WTC11 (cell line): ENCODE measurements at regions not wholly inside any gene's neighbourhood (a gene's known extent, or its start where the extent isn't known, plus 50 kb on each side); places are given as distances from the start of the nearest gene placed in this dataset.

Experiments used
- ATAC-seq: fragments of 200-7000 bp; cut with Tn5 transposase; 2 replicates; pipeline ENCODE4 v1.10.0; 2021; ENCODE audit warnings: mild to moderate bottlenecking, moderate library complexity
- CTCF ChIA-PET: fragments of 300-600 bp; sonication (Branson Sonifier 250); formaldehyde crosslinking; loops from one replicate; lab custom pipeline; 2021; ENCODE audit warnings: antibody characterized with exemption; lab: Charles Lee
- POLR2A ChIA-PET: fragments of 350-600 bp; sonication (Branson Sonifier 250); formaldehyde crosslinking; loops from one replicate; lab custom pipeline; 2021; ENCODE audit warnings: antibody characterized with exemption; lab: Charles Lee
- DNase-seq: peaks from one replicate; pipeline ENCODE4 v3.0.0; 2021; ENCODE audit warnings: low spot score
- H3K27ac Mint-ChIP-seq: 2 replicates; pipeline ENCODE4 v1.8.0; 2021; ENCODE audit warnings: mixed read lengths
- H3K27me3 Mint-ChIP-seq: 2 replicates; pipeline ENCODE4 v1.8.0; 2021; ENCODE audit warnings: low read depth, mild to moderate bottlenecking, moderate library complexity, mixed read lengths
- H3K36me3 Mint-ChIP-seq: 2 replicates; pipeline ENCODE4 v1.8.0; 2021; ENCODE audit warnings: mixed read lengths
- H3K4me1 Mint-ChIP-seq: 2 replicates; pipeline ENCODE4 v1.8.0; 2022; ENCODE audit warnings: mixed read lengths
- H3K4me3 Mint-ChIP-seq: 2 replicates; pipeline ENCODE4 v1.8.0; 2021; ENCODE audit warnings: mild to moderate bottlenecking, moderate library complexity, mixed read lengths
- H3K9me3 Mint-ChIP-seq: 2 replicates; pipeline ENCODE4 v1.8.0; 2021; ENCODE audit warnings: mixed read lengths
- CBFB ChIP-seq: sonication (generic); formaldehyde crosslinking; IDR thresholded peaks from 2 replicates; pipeline ENCODE4 v1.8.1; 2022; ENCODE audit warnings: mild to moderate bottlenecking, low read depth, missing genetic modification reagents
- CREB1 ChIP-seq: sonication (generic); formaldehyde crosslinking; IDR thresholded peaks from 2 replicates; pipeline ENCODE4 v1.8.0; 2023; ENCODE audit warnings: mild to moderate bottlenecking, missing genetic modification reagents
- CREM ChIP-seq: sonication (generic); formaldehyde crosslinking; IDR thresholded peaks from 2 replicates; pipeline ENCODE4 v1.8.1; 2022; ENCODE audit warnings: mild to moderate bottlenecking, missing genetic modification reagents, moderate library complexity
- E2F5 ChIP-seq: sonication (generic); formaldehyde crosslinking; IDR thresholded peaks from 2 replicates; pipeline ENCODE4 v1.8.1; 2022; ENCODE audit warnings: mild to moderate bottlenecking, moderate library complexity, missing genetic modification reagents
- ELF4 ChIP-seq: sonication (generic); formaldehyde crosslinking; IDR thresholded peaks from 2 replicates; pipeline ENCODE4 v1.8.1; 2022; ENCODE audit warnings: low read depth, mild to moderate bottlenecking, moderate library complexity, missing genetic modification reagents
- ETV6 ChIP-seq: sonication (generic); formaldehyde crosslinking; IDR thresholded peaks from 2 replicates; pipeline ENCODE4 v1.8.1; 2022; ENCODE audit warnings: mild to moderate bottlenecking, missing genetic modification reagents
- FOXJ3 ChIP-seq: sonication (generic); formaldehyde crosslinking; IDR thresholded peaks from 2 replicates; pipeline ENCODE4 v1.9.0; 2021; ENCODE audit warnings: missing genetic modification reagents, mild to moderate bottlenecking, borderline replicate concordance
- NR2C2 ChIP-seq: sonication (generic); formaldehyde crosslinking; IDR thresholded peaks from 2 replicates; pipeline ENCODE4 v1.8.0; 2022; ENCODE audit warnings: mild to moderate bottlenecking, missing genetic modification reagents
- NR3C1 ChIP-seq: sonication (generic); formaldehyde crosslinking; conservative IDR thresholded peaks from 2 replicates; pipeline ENCODE4 v1.8.1; 2023; ENCODE audit warnings: low read depth, mild to moderate bottlenecking, missing genetic modification reagents
- SOX15 ChIP-seq: fragments of 250-450 bp; sonication (Bioruptor Pico); IDR thresholded peaks from 2 replicates; pipeline ENCODE4 v1.9.0; 2021; ENCODE audit warnings: mild to moderate bottlenecking
- SP1 ChIP-seq: sonication (generic); formaldehyde crosslinking; conservative IDR thresholded peaks from 2 replicates; pipeline ENCODE4 v1.8.1; 2022; ENCODE audit warnings: missing genetic modification reagents
- TEAD1 ChIP-seq: sonication (generic); formaldehyde crosslinking; IDR thresholded peaks from 2 replicates; pipeline ENCODE4 v1.8.0; 2022; ENCODE audit warnings: mild to moderate bottlenecking, missing genetic modification reagents
- USF2 ChIP-seq: sonication (generic); formaldehyde crosslinking; IDR thresholded peaks from 2 replicates; pipeline ENCODE4 v1.8.1; 2023; ENCODE audit warnings: mild to moderate bottlenecking, missing genetic modification reagents, moderate library complexity
- ZBTB21 ChIP-seq: sonication (generic); formaldehyde crosslinking; IDR thresholded peaks from 2 replicates; pipeline ENCODE4 v1.8.1; 2023; ENCODE audit warnings: mild to moderate bottlenecking, missing genetic modification reagents, borderline replicate concordance
- ZNF121 ChIP-seq: sonication (generic); formaldehyde crosslinking; IDR thresholded peaks from 2 replicates; pipeline ENCODE4 v1.8.0; 2023; ENCODE audit warnings: missing genetic modification reagents
- ZNF219 ChIP-seq: sonication (generic); formaldehyde crosslinking; IDR thresholded peaks from 2 replicates; pipeline ENCODE4 v1.8.0; 2023; ENCODE audit warnings: missing genetic modification reagents, mild to moderate bottlenecking, borderline replicate concordance
- ZNF317 ChIP-seq: sonication (generic); formaldehyde crosslinking; IDR thresholded peaks from 2 replicates; pipeline ENCODE4 v1.8.1; 2023; ENCODE audit warnings: low read depth, mild to moderate bottlenecking, moderate library complexity, missing genetic modification reagents, borderline replicate concordance
- ZNF416 ChIP-seq: fragments of 250-450 bp; sonication (Bioruptor Pico); IDR thresholded peaks from 2 replicates; pipeline ENCODE4 v1.9.0; 2021; ENCODE audit warnings: mild to moderate bottlenecking, inconsistent platforms
- ZNF423 ChIP-seq: fragments of 250-450 bp; sonication (Bioruptor Pico); IDR thresholded peaks from 2 replicates; pipeline ENCODE4 v2.1.2; 2022; ENCODE audit warnings: mild to moderate bottlenecking, moderate library complexity
- ZNF425 ChIP-seq: fragments of 250-450 bp; sonication (Bioruptor Pico); conservative IDR thresholded peaks from 2 replicates; pipeline ENCODE4 v1.9.0; 2021; ENCODE audit warnings: mild to moderate bottlenecking
- TF ChIP-seq, protein P1 (sequence below): fragments of 250-450 bp; sonication (Bioruptor Pico); IDR thresholded peaks from 2 replicates; pipeline ENCODE4 v1.9.0; 2021; ENCODE audit warnings: mild to moderate bottlenecking, borderline replicate concordance
- TF ChIP-seq, protein P2 (sequence below): sonication (generic); formaldehyde crosslinking; IDR thresholded peaks from 2 replicates; pipeline ENCODE4 v1.8.1; 2023; ENCODE audit warnings: mild to moderate bottlenecking, missing genetic modification reagents

DNA sequence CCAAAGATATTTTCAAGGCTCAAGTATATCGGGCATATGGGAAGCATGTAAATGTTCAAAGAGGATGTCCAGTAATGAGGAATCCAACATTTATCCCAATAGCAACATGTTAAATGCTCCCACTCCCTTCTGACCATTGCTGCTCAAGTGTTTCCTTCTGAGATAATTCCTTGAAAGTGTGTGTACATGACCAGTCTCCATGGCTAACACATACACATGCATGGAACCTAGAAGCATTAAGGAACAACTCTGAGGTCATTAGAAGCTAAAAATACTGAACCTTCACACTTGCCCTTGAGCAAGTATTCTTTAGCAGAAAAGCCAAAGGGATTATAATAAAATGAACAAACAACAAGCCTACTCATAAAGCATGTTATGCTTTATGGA lies 433.8 kb upstream of the TCF4 start (continued):
- no peak for TF ChIP-seq CREM (CRISPR knock-in tag)
- TF ChIP-seq SP1 (CRISPR knock-in tag): no peak
- no peak for TF ChIP-seq CREB1 (CRISPR knock-in tag)
- no peak for TF ChIP-seq FOXJ3 (CRISPR knock-in tag)
- no peak for TF ChIP-seq USF2 (CRISPR knock-in tag)
- no peak for TF ChIP-seq SOX15 (CRISPR knock-in tag)

- ATAC-seq: no peak
- no peak overlapping the region for H3K27ac Mint-ChIP-seq
- TF ChIP-seq ZNF423 (CRISPR knock-in tag): no peak
- no peak for TF ChIP-seq ELF4 (CRISPR knock-in tag)
- no peak for TF ChIP-seq ZNF219 (CRISPR knock-in tag)
- TF ChIP-seq ZNF416: no peak
- no peak overlapping the region for H3K4me3 Mint-ChIP-seq
- no peaks in the 10 kb centered on the region for H3K9me3 Mint-ChIP-seq
- no peaks in the 10 kb centered on the region for H3K36me3 Mint-ChIP-seq
- no peaks in the 10 kb centered on the region for H3K4me1 Mint-ChIP-seq
- H3K27me3 Mint-ChIP-seq: no peaks in the 10 kb centered on the region
- DNase-seq: no peak
- ChIA-PET CTCF (no interaction called here), POLR2A (no interaction called here)
These were observed 433.3 kb upstream of the TCF4 start for GRCh38 chr18:56021136-56021808.

GRCh38 chr18:56019908-56020307 lies 431.9 kb upstream of the TCF4 start:
- DNase-seq: no peak
- TF ChIP-seq SOX15 (CRISPR knock-in tag): no peak
- no peak for TF ChIP-seq ZNF121 (CRISPR knock-in tag)
- TF ChIP-seq TEAD1 (CRISPR knock-in tag): no peak
- no peak for TF ChIP-seq ZNF317 (CRISPR knock-in tag)
- TF ChIP-seq NR3C1 (CRISPR knock-in tag): no peak
- no peak for TF ChIP-seq CBFB (CRISPR knock-in tag)
- TF ChIP-seq E2F5 (CRISPR knock-in tag): no peak
- TF ChIP-seq, protein P1, sequence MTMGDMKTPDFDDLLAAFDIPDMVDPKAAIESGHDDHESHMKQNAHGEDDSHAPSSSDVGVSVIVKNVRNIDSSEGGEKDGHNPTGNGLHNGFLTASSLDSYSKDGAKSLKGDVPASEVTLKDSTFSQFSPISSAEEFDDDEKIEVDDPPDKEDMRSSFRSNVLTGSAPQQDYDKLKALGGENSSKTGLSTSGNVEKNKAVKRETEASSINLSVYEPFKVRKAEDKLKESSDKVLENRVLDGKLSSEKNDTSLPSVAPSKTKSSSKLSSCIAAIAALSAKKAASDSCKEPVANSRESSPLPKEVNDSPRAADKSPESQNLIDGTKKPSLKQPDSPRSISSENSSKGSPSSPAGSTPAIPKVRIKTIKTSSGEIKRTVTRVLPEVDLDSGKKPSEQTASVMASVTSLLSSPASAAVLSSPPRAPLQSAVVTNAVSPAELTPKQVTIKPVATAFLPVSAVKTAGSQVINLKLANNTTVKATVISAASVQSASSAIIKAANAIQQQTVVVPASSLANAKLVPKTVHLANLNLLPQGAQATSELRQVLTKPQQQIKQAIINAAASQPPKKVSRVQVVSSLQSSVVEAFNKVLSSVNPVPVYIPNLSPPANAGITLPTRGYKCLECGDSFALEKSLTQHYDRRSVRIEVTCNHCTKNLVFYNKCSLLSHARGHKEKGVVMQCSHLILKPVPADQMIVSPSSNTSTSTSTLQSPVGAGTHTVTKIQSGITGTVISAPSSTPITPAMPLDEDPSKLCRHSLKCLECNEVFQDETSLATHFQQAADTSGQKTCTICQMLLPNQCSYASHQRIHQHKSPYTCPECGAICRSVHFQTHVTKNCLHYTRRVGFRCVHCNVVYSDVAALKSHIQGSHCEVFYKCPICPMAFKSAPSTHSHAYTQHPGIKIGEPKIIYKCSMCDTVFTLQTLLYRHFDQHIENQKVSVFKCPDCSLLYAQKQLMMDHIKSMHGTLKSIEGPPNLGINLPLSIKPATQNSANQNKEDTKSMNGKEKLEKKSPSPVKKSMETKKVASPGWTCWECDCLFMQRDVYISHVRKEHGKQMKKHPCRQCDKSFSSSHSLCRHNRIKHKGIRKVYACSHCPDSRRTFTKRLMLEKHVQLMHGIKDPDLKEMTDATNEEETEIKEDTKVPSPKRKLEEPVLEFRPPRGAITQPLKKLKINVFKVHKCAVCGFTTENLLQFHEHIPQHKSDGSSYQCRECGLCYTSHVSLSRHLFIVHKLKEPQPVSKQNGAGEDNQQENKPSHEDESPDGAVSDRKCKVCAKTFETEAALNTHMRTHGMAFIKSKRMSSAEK (CRISPR knock-in tag): no peak
- no peak for TF ChIP-seq ETV6
- TF ChIP-seq, protein P2, sequence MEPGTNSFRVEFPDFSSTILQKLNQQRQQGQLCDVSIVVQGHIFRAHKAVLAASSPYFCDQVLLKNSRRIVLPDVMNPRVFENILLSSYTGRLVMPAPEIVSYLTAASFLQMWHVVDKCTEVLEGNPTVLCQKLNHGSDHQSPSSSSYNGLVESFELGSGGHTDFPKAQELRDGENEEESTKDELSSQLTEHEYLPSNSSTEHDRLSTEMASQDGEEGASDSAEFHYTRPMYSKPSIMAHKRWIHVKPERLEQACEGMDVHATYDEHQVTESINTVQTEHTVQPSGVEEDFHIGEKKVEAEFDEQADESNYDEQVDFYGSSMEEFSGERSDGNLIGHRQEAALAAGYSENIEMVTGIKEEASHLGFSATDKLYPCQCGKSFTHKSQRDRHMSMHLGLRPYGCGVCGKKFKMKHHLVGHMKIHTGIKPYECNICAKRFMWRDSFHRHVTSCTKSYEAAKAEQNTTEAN (CRISPR knock-in tag): no peak
- TF ChIP-seq CREM (CRISPR knock-in tag): no peak
- no peak for TF ChIP-seq ZNF425 (CRISPR knock-in tag)
- TF ChIP-seq NR2C2 (CRISPR knock-in tag): no peak
- no peak for TF ChIP-seq ZBTB21 (CRISPR knock-in tag)
- Mint-ChIP-seq H3K4me3 (no peak overlapping the region), H3K4me1 (no peaks in the 10 kb centered on the region), H3K27ac (no peak overlapping the region), H3K9me3 (no peaks in the 10 kb centered on the region; the same call in 1 of the 2 replicates), H3K36me3 (no peaks in the 10 kb centered on the region), H3K27me3 (no peaks in the 10 kb centered on the region)
- CTCF ChIA-PET: no interaction called here
- POLR2A ChIA-PET: no interaction called here
- no peak for ATAC-seq
